ENCODE measurements at regions not wholly inside any gene's neighbourhood (a gene's known extent, or its start where the extent isn't known, plus 50 kb on each side); places are given as distances from the start of the nearest gene placed in this dataset.
A peak's percentile ranks its signal among the peaks of the same experiment; 100 is the strongest.
"Not testable (repeated sequence)": the region's sequence is repeated elsewhere in the genome, so short reads cannot be mapped to it uniquely, and the experiment has no call there.

- H3K36me3 Mint-ChIP-seq (ENCODE audit: low read depth) = no peaks in the 10 kb centered on the region
- no peaks in the 10 kb centered on the region for H3K4me1 Mint-ChIP-seq
- Histone ChIP-seq H3K27me3 (ENCODE audit: control insufficient read depth, insufficient read depth, low read length, poor library complexity, severe bottlenecking) (no peaks in the 10 kb centered on the region), H3K4me1 (ENCODE audit: control insufficient read depth, insufficient read depth, low read length) (no peaks in the 10 kb centered on the region), H3K9ac (ENCODE audit: extremely low read depth, low read length, poor library complexity, severe bottlenecking) (no peak overlapping the region), H3K9me3 (ENCODE audit: control insufficient read depth, low read length) (no peaks in the 10 kb centered on the region), H3K27ac (ENCODE audit: low read depth, low read length) (no peak overlapping the region), H3K36me3 (ENCODE audit: control insufficient read depth, insufficient read depth, low read length) (no peaks in the 10 kb centered on the region), H3K4me3 (ENCODE audit: low read length) (no peak overlapping the region)
- DNase-seq = no peak
- no peak overlapping the region for H3K27ac Mint-ChIP-seq
- no peaks in the 10 kb centered on the region for H3K27me3 Mint-ChIP-seq (ENCODE audit: insufficient read depth)
- H3K4me3 Mint-ChIP-seq = no peak overlapping the region
- no peaks in the 10 kb centered on the region for H3K9me3 Mint-ChIP-seq
- WGBS, 2 experiments (ENCODE audit: insufficient coverage in 1 of 2, insufficient read length in 1 of 2) = 96 to 97% methylated on average over 3 to 8 of the region's 8 CpGs
- TF ChIP-seq CTCF (conservative IDR thresholded peaks at IDR 0.05) = no peak
Measured at GRCh38 chr21:19065164-19065563, 661.6 kb upstream of the TMPRSS15 start.

DNA sequence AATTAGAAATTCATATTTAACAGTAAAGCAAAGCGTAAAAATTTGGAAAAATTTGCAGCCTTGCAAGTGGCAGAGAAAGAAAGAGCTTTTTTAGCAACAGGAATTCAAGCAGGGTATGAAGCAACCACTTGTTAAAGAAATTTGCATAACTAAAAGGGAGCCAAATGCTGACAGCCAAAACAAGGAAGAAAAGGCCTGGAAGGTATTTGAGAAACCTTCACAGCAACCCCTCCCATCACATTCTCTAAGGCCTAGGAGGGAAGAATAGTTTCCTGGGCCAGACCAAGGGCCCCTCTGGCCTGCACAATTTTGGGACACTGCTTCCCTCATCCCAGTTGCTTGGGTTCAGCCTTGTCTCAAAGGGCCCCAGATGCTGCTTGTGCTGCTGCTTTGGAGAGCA is 672.4 kb upstream of the TMPRSS15 start:
- no peaks in the 10 kb centered on the region for H3K36me3 ChIP-seq (ENCODE audit: control insufficient read depth, insufficient read depth, low read length)
- peaks cover 4% of the 10 kb centered on the region for H3K36me3 Mint-ChIP-seq (ENCODE audit: low read depth)
- H3K27me3 Mint-ChIP-seq (ENCODE audit: insufficient read depth) = no peaks in the 10 kb centered on the region
- peak; percentile 54 for DNase-seq
- WGBS, 2 experiments (ENCODE audit: insufficient coverage in 1 of 2, insufficient read length in 1 of 2) = 83 to 93% methylated on average over 1 of the region's 1 CpG
- TF ChIP-seq CTCF (conservative IDR thresholded peaks at IDR 0.05) = no peak
- no peak overlapping the region for H3K4me3 Mint-ChIP-seq
- H3K9me3 Mint-ChIP-seq = peaks cover 36% of the 10 kb centered on the region
- H3K9me3 ChIP-seq (ENCODE audit: control insufficient read depth, low read length) = no peaks in the 10 kb centered on the region
- H3K27ac Mint-ChIP-seq = no peak overlapping the region
- no peaks in the 10 kb centered on the region for H3K4me1 ChIP-seq (ENCODE audit: control insufficient read depth, insufficient read depth, low read length)
- no peak overlapping the region for H3K27ac ChIP-seq (ENCODE audit: low read depth, low read length)
- H3K9ac ChIP-seq (ENCODE audit: extremely low read depth, low read length, poor library complexity, severe bottlenecking) = no peak overlapping the region
- H3K4me3 ChIP-seq (ENCODE audit: low read length) = no peak overlapping the region
- H3K4me1 Mint-ChIP-seq = no peaks in the 10 kb centered on the region
- no peaks in the 10 kb centered on the region for H3K27me3 ChIP-seq (ENCODE audit: control insufficient read depth, insufficient read depth, low read length, poor library complexity, severe bottlenecking)

GRCh38 chr21:19109694-19110093 is 706.1 kb upstream of the TMPRSS15 start:
- no peak for DNase-seq
- Histone ChIP-seq H3K36me3 (ENCODE audit: control insufficient read depth, insufficient read depth, low read length) (no peaks in the 10 kb centered on the region), H3K4me1 (ENCODE audit: control insufficient read depth, insufficient read depth, low read length) (no peaks in the 10 kb centered on the region), H3K9ac (ENCODE audit: extremely low read depth, low read length, poor library complexity, severe bottlenecking) (no peak overlapping the region), H3K27ac (ENCODE audit: low read depth, low read length) (no peak overlapping the region), H3K27me3 (ENCODE audit: control insufficient read depth, insufficient read depth, low read length, poor library complexity, severe bottlenecking) (no peaks in the 10 kb centered on the region), H3K4me3 (ENCODE audit: low read length) (no peak overlapping the region), H3K9me3 (ENCODE audit: control insufficient read depth, low read length) (no peaks in the 10 kb centered on the region)
- no peaks in the 10 kb centered on the region for H3K36me3 Mint-ChIP-seq (ENCODE audit: low read depth)
- no peaks in the 10 kb centered on the region for H3K4me1 Mint-ChIP-seq
- no peak for TF ChIP-seq CTCF (conservative IDR thresholded peaks at IDR 0.05)
- no peaks in the 10 kb centered on the region for H3K9me3 Mint-ChIP-seq
- H3K27me3 Mint-ChIP-seq (ENCODE audit: insufficient read depth) = no peaks in the 10 kb centered on the region
- H3K27ac Mint-ChIP-seq = no peak overlapping the region
- WGBS, 2 experiments (ENCODE audit: insufficient coverage in 1 of 2, insufficient read length in 1 of 2) = 83% methylated on average over 1 of the region's 2 CpGs; no CpG with 5 or more reads in 1 of the 2 experiments
- no peak overlapping the region for H3K4me3 Mint-ChIP-seq

DNA sequence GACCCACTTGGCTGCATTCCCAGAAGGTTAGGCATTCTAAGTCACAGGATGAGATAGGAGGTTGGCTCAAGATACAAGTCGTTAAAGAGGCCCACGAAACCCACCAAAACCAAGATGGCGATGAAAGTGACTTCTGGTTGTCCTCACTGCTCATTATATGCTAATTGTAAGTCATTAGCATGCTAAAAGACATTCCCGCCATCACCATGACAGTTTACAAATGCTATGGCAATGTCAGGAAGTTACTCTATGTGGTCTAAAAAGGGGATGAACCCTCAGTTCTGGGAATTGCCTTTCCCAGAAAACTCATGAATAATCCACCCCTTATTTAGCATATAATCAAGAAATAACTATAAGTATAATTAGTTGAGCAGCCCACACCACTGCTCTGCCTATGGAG is 715.7 kb upstream of the TMPRSS15 start:
- DNase-seq = peak; percentile 42
- not testable (repeated sequence) for H3K27me3 Mint-ChIP-seq (ENCODE audit: insufficient read depth); H3K27ac Mint-ChIP-seq; H3K9me3 Mint-ChIP-seq; H3K9ac ChIP-seq (ENCODE audit: extremely low read depth, low read length, poor library complexity, severe bottlenecking); H3K27ac ChIP-seq (ENCODE audit: low read depth, low read length); H3K9me3 ChIP-seq (ENCODE audit: control insufficient read depth, low read length); H3K4me1 ChIP-seq (ENCODE audit: control insufficient read depth, insufficient read depth, low read length); H3K4me3 ChIP-seq (ENCODE audit: low read length); H3K4me3 Mint-ChIP-seq; H3K27me3 ChIP-seq (ENCODE audit: control insufficient read depth, insufficient read depth, low read length, poor library complexity, severe bottlenecking); H3K36me3 Mint-ChIP-seq (ENCODE audit: low read depth); H3K36me3 ChIP-seq (ENCODE audit: control insufficient read depth, insufficient read depth, low read length)
- peaks cover 17% of the 10 kb centered on the region for H3K4me1 Mint-ChIP-seq
- 94 to 95% methylated on average over 3 to 4 of the region's 4 CpGs for WGBS, 2 experiments (ENCODE audit: insufficient coverage in 1 of 2, insufficient read length in 1 of 2)

Measured in endodermal cell (in vitro differentiated cells).